Hepatic stellate cell (primary cell): ENCODE measurements at regions not wholly inside any gene's neighbourhood (a gene's known extent, or its start where the extent isn't known, plus 50 kb on each side); places are given as distances from the start of the nearest gene placed in this dataset.

Experiments
- DNase-seq: peaks from one replicate; pipeline ENCODE4 v3.0.0; 2011; ENCODE audit warnings: low spot score

- DNase-seq, result no peak
Observed at GRCh38 chr2:13537771-13538349, 821.1 kb downstream of the TRIB2 start.

DNA sequence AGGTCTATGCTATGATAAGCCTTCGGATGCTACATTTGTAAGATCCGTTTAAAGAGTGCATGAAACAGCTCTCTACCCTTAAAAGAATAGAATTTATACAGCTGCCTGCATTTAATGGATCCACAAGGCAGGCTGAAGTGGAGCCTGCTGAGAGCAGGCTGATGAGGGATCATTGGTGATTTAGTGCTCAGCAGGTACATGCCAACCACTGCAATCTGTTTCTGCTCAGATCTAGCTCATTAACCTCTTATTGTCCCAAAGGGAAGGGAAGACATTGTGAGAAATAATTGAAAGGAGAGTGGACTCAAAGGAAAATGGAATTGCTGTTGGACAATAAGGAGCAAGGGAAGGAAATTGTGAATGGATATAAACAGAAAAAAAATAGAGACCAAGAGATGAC, 822.6 kb downstream of the TRIB2 start:
- no peak for DNase-seq

DNA sequence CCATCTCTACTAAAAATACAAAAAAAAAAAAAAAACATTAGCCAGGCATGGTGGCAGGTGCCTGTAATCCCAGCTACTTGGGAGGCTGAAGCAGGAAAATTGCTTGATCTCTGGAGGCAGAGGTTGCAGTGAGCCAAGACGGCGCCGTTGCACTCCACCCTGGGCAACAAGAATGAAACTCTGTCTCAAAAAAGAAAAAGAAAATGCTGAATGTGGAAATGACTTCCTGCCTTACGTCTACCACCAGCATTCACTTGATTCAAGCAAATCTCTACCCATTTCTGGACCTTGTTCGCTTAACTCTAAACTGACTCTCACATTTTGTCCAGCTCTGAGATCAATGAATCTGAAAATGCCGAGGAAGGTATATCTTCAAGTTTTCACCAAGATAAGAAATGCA, 825.3 kb downstream of the TRIB2 start:
- DNase-seq, result no peak

- no peak for DNase-seq
Observed at GRCh38 chr2:13542642-13543041, 825.9 kb downstream of the TRIB2 start.

GRCh38 chr2:13543550-13543949, 826.8 kb downstream of the TRIB2 start:
- no peak for DNase-seq

DNA sequence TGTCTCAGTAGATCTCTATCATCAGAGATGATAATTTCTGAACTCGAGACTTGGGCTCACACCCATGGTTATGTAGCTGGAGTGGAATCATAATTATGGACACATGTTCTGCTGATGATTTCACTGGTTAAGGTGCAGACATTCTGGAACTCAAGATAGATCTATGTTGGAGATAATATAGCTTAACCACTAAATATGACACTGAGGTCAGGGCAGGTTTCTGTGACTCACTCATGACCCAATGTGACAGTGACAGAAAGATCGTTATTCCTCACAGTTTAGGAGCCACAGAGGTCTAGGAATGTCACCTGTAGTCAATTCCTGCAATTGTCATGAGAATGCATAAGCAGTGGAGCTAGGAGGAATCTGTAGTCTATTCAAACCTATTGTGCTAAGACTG, 828.6 kb downstream of the TRIB2 start:
- DNase-seq, result no peak

DNA sequence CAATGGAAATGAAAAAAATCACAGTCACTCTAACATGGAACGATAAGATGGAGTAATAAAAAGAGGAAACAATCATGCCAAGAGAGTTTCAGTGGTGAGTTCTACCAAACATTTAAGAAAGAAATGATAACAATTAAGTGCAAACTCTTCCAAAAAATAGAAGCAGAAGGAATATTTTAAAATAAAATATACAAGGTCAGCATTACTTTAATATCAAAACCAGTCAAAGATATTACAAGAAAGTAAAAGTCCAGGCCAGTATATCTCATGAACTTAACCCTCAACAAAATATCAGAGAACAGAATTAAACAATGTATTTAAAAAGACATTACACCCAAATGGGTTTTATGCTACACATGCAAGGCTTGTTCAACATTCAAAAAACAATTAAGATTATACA, 829.4 kb downstream of the TRIB2 start:
- DNase-seq, result no peak

- DNase-seq, result no peak
Observed at GRCh38 chr2:13550285-13551231, 833.8 kb downstream of the TRIB2 start.

- DNase-seq, result no peak
Observed at GRCh38 chr2:13558368-13558767, 841.6 kb downstream of the TRIB2 start.

GRCh38 chr2:13560322-13560721, 843.6 kb downstream of the TRIB2 start:
- DNase-seq, result no peak

DNA sequence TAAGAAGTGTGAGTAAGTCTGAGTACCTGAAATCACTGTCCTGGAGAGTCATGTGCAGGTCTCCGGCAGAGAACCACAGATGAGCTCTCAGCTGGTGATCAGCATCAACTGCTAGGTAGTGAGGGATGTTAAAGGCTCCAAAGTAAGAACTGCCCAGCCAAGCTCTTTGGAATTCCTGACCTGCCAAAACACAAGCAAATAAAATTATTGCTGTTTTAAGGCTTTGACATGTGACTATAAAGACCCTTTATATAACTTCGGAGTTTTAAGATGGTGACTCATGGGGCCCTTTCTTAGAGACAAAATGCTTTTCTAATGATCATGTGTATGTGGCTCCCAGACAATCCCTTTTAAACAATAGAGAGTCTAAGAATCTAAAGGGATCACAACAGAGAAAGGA, 855.7 kb downstream of the TRIB2 start:
- DNase-seq, result no peak

- no peak for DNase-seq
Observed at GRCh38 chr2:13574831-13575230, 858.1 kb downstream of the TRIB2 start.

- no peak for DNase-seq
Observed at GRCh38 chr2:13576406-13577036, 859.8 kb downstream of the TRIB2 start.

GRCh38 chr2:13578547-13578946, 861.8 kb downstream of the TRIB2 start:
- DNase-seq, result no peak

DNA sequence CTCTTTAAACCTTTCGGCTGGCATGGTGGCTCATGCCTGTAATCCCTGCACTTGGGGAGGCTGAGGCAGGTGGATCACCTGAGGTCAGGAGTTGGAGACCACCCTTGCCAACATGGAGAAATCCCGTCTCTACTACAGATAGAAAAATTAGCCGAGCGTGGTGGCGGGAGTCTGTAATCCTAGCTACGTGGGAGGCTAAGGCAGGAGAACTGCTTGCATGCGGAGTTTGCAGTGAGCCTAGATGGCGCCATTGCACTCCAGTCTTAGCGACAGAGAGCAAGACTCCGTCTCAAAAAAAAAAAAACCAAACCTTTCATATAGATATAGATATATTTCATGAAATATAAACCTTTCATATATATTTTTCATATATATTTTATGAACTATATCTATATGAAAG, 864.7 kb downstream of the TRIB2 start:
- DNase-seq, result no peak

GRCh38 chr2:13583609-13584008, 866.9 kb downstream of the TRIB2 start:
- DNase-seq, result no peak

- no peak for DNase-seq
Observed at GRCh38 chr2:13584020-13584419, 867.3 kb downstream of the TRIB2 start.

DNA sequence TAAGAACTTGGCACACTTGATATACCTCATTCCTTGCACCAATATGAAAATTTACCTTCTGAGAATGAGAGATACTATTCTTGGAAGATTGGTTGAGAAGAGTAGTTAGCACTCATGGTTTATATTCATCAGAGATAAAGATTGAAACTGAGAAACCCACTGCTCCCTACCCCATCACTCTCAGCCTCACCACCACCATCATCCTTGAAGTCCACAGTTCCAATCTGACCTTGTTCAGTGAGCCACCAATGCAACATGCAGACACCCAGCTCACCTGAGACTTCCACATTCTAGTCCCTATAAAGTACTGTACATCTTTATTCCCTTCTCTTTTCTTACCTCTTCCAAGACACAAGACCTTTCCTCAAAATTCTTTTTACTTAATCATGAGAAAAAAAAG, 869.0 kb downstream of the TRIB2 start:
- no peak for DNase-seq

GRCh38 chr2:13596233-13596632, 879.5 kb downstream of the TRIB2 start:
- no peak for DNase-seq

DNA sequence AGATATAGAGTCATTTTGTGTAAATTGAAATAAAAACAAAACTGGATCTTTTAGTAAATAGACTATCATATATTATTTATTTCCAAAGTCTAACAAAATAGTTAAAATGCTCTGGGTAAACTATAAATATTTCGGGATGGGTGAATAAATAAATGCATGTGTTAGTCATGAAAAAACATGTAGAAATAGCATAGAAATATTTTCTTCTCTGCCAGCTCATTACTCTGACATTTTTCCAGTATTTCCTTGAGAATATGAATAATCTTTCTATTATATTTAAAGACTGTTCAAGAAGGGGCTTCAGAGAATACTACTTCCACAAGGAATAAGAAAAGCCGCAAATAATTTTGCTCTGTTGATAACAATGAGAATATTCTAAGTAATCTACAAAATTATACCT, 880.4 kb downstream of the TRIB2 start:
- DNase-seq, result peak; percentile 2

GRCh38 chr2:13601506-13601905, 884.8 kb downstream of the TRIB2 start:
- no peak for DNase-seq

- DNase-seq, result no peak
Observed at GRCh38 chr2:13604951-13605661, 888.4 kb downstream of the TRIB2 start.

GRCh38 chr2:13607139-13607538, 890.4 kb downstream of the TRIB2 start:
- DNase-seq, result no peak
